SK-N-SH (cell line): ENCODE measurements at regions not wholly inside any gene's neighbourhood (a gene's known extent, or its start where the extent isn't known, plus 50 kb on each side); places are given as distances from the start of the nearest gene placed in this dataset.

Experiments used
- FOXM1 ChIP-seq: IDR thresholded peaks from 2 replicates; pipeline ENCODE4 v1.4.0; 2012; ENCODE audit warnings: low read depth, mild to moderate bottlenecking
- GABPA ChIP-seq: IDR thresholded peaks from 2 replicates; pipeline ENCODE4 v1.4.0; 2012; ENCODE audit warnings: low read depth, mild to moderate bottlenecking
- NRF1 ChIP-seq: IDR thresholded peaks from 2 replicates; pipeline ENCODE4 v1.6.1; 2012; ENCODE audit warnings: low read depth, mild to moderate bottlenecking, low read length
- POLR2AphosphoS5 ChIP-seq: IDR thresholded peaks from 2 replicates; pipeline ENCODE4 v1.6.1; 2012; ENCODE audit warnings: low read depth, low read length
- SIN3A ChIP-seq: IDR thresholded peaks from 2 replicates; pipeline ENCODE4 v1.6.1; 2012; ENCODE audit warnings: low read depth, mild to moderate bottlenecking, low read length, moderate library complexity, borderline replicate concordance
- TF ChIP-seq, protein P1 (sequence below): IDR thresholded peaks from 2 replicates; pipeline ENCODE4 v1.4.0; 2012; ENCODE audit warnings: low read depth
- TF ChIP-seq, protein P2 (sequence below): IDR thresholded peaks from 2 replicates; pipeline ENCODE4 v1.6.1; 2012; ENCODE audit warnings: mild to moderate bottlenecking, low read depth, low read length, moderate library complexity
- TF ChIP-seq, protein P3 (sequence below): fragments of 200-600 bp; sonication (generic); IDR thresholded peaks from 2 replicates; pipeline ENCODE4 v1.6.1; 2017; ENCODE audit warnings: antibody characterized with exemption, mild to moderate bottlenecking, moderate library complexity
- TF ChIP-seq, protein P4 (sequence below): fragments of 150-350 bp; IDR thresholded peaks from 2 replicates; pipeline ENCODE4 v1.6.1; 2017; ENCODE audit warnings: antibody characterized with exemption, low read length, low read depth, borderline replicate concordance
- TF ChIP-seq, protein P5 (sequence below): IDR thresholded peaks from 2 replicates; pipeline ENCODE4 v1.4.0; 2012; ENCODE audit warnings: low read depth, borderline replicate concordance

DNA sequence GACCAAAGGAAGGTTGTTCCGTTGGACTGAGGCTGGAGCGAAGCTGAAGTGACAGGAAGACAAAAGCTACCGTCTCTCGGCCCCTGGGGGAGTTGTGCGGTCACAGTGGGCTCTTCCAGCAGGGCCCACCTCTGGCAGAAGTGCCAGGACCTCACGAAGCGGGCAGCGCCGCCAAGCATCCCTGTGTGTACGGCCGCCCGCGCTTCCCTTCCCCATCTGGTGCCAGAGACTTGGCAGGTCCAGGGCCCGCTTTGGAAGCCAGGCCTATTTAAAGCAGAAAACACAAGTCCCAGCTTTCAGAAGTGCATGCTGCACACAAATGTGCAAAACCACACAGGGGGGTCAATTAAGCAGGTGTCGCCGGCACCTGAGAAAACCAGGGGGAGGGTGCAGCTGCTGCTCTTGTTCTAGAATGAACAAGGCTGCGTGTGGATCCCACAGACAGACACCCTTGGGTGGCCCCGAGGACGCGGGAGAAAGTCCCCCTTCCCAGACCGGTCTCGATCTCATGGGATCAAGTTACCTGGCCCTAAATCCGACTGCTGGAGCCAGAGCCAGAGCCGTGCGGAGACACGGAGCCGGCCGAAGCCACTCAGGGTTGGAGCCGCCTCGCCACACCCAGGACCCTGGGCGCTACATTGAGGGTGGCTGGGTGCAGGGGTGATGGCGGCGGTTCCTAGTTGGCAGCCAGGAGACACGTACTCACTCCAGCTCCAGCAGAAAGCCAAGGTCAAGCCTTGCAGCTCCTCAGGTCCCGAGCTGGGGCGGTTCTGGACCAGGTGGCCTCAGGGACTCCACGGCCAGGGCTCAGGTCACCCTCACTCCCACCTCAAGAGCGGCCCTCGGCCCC is 51.8 kb upstream of the PPP2R2D start:
- TF ChIP-seq NRF1 (no peak), GABPA (no peak), POLR2AphosphoS5 (no peak), FOXM1 (no peak), SIN3A (no peak)
- TF ChIP-seq, protein P1, sequence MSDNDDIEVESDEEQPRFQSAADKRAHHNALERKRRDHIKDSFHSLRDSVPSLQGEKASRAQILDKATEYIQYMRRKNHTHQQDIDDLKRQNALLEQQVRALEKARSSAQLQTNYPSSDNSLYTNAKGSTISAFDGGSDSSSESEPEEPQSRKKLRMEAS: no peak
- TF ChIP-seq, protein P2, sequence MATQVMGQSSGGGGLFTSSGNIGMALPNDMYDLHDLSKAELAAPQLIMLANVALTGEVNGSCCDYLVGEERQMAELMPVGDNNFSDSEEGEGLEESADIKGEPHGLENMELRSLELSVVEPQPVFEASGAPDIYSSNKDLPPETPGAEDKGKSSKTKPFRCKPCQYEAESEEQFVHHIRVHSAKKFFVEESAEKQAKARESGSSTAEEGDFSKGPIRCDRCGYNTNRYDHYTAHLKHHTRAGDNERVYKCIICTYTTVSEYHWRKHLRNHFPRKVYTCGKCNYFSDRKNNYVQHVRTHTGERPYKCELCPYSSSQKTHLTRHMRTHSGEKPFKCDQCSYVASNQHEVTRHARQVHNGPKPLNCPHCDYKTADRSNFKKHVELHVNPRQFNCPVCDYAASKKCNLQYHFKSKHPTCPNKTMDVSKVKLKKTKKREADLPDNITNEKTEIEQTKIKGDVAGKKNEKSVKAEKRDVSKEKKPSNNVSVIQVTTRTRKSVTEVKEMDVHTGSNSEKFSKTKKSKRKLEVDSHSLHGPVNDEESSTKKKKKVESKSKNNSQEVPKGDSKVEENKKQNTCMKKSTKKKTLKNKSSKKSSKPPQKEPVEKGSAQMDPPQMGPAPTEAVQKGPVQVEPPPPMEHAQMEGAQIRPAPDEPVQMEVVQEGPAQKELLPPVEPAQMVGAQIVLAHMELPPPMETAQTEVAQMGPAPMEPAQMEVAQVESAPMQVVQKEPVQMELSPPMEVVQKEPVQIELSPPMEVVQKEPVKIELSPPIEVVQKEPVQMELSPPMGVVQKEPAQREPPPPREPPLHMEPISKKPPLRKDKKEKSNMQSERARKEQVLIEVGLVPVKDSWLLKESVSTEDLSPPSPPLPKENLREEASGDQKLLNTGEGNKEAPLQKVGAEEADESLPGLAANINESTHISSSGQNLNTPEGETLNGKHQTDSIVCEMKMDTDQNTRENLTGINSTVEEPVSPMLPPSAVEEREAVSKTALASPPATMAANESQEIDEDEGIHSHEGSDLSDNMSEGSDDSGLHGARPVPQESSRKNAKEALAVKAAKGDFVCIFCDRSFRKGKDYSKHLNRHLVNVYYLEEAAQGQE: no peak
- TF ChIP-seq, protein P3, sequence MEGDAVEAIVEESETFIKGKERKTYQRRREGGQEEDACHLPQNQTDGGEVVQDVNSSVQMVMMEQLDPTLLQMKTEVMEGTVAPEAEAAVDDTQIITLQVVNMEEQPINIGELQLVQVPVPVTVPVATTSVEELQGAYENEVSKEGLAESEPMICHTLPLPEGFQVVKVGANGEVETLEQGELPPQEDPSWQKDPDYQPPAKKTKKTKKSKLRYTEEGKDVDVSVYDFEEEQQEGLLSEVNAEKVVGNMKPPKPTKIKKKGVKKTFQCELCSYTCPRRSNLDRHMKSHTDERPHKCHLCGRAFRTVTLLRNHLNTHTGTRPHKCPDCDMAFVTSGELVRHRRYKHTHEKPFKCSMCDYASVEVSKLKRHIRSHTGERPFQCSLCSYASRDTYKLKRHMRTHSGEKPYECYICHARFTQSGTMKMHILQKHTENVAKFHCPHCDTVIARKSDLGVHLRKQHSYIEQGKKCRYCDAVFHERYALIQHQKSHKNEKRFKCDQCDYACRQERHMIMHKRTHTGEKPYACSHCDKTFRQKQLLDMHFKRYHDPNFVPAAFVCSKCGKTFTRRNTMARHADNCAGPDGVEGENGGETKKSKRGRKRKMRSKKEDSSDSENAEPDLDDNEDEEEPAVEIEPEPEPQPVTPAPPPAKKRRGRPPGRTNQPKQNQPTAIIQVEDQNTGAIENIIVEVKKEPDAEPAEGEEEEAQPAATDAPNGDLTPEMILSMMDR: no peak
- TF ChIP-seq, protein P4, sequence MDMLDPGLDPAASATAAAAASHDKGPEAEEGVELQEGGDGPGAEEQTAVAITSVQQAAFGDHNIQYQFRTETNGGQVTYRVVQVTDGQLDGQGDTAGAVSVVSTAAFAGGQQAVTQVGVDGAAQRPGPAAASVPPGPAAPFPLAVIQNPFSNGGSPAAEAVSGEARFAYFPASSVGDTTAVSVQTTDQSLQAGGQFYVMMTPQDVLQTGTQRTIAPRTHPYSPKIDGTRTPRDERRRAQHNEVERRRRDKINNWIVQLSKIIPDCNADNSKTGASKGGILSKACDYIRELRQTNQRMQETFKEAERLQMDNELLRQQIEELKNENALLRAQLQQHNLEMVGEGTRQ: no peak
- TF ChIP-seq, protein P5, sequence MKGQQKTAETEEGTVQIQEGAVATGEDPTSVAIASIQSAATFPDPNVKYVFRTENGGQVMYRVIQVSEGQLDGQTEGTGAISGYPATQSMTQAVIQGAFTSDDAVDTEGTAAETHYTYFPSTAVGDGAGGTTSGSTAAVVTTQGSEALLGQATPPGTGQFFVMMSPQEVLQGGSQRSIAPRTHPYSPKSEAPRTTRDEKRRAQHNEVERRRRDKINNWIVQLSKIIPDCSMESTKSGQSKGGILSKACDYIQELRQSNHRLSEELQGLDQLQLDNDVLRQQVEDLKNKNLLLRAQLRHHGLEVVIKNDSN: no peak
